ENCODE measurements at regions not wholly inside any gene's neighbourhood (a gene's known extent, or its start where the extent isn't known, plus 50 kb on each side); places are given as distances from the start of the nearest gene placed in this dataset.

DNA sequence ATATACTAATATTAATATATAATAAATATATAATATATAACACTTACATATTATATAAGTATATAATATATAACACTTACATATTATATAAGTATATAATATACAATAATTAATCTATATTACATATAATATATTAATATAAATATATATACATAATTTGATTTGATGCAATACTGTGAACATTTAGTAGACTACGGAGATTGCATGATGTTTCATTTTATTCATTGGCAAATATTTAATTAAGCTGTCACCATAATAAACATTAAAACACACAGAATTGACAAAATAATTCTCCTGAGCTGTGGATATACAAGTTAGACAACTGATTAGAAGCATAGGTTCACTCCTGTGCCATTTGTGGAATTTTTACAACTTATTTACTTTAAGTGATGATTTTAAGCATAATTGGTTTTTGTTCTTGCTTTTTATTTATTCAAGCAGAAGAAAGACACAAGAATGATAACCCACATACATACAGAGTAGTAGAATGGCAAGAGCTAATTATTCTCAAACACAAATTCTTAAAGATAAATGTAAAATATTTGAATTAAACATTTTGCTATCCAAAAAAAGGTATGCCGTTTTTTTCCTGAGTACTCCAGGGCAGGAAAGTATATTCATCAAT is 65.8 kb upstream of the TOP3B start:
- DNase-seq (ENCODE audit: low spot score), result no peak
- Histone ChIP-seq H3K9me3 (ENCODE audit: control insufficient read depth in 4 of 4, low read length in 3 of 4) (no peaks in the 10 kb centered on the region), H3K4me1 (ENCODE audit: control insufficient read depth in 4 of 4, insufficient read depth in 4 of 4, low read length in 3 of 4) (no peaks in the 10 kb centered on the region), H3K9ac (ENCODE audit: low read depth in 1 of 2, low read length in 2 of 2) (no peak overlapping the region), H3K36me3 (ENCODE audit: control insufficient read depth in 4 of 4, insufficient read depth in 3 of 4, low read depth in 1 of 4, low read length in 3 of 4) (no peaks in the 10 kb centered on the region), H3K27ac (ENCODE audit: low read depth in 1 of 2, low read length in 2 of 2) (no peak overlapping the region), H3K27me3 (ENCODE audit: control insufficient read depth in 4 of 4, insufficient read depth in 4 of 4, low read length in 3 of 4) (no peaks in the 10 kb centered on the region), H3K4me3 (ENCODE audit: low read depth in 1 of 3, low read length in 3 of 3) (no peak overlapping the region)
- TF ChIP-seq TAF1 (conservative IDR thresholded peaks at IDR 0.05), result no peak
- WGBS, result 46% methylated on average over 2 of the region's 2 CpGs

GRCh38 chr22:22047776-22048175 is 65.2 kb upstream of the TOP3B start:
- Histone ChIP-seq H3K9me3 (ENCODE audit: control insufficient read depth in 4 of 4, low read length in 3 of 4) (no peaks in the 10 kb centered on the region), H3K27me3 (ENCODE audit: control insufficient read depth in 4 of 4, insufficient read depth in 4 of 4, low read length in 3 of 4) (no peaks in the 10 kb centered on the region), H3K27ac (ENCODE audit: low read depth in 1 of 2, low read length in 2 of 2) (no peak overlapping the region), H3K4me1 (ENCODE audit: control insufficient read depth in 4 of 4, insufficient read depth in 4 of 4, low read length in 3 of 4) (no peaks in the 10 kb centered on the region), H3K9ac (ENCODE audit: low read depth in 1 of 2, low read length in 2 of 2) (no peak overlapping the region), H3K36me3 (ENCODE audit: control insufficient read depth in 4 of 4, insufficient read depth in 3 of 4, low read depth in 1 of 4, low read length in 3 of 4) (no peaks in the 10 kb centered on the region), H3K4me3 (ENCODE audit: low read depth in 1 of 3, low read length in 3 of 3) (no peak overlapping the region)
- WGBS, result 76% methylated on average over 4 of the region's 4 CpGs
- no peak for TF ChIP-seq FOXA2 (IDR thresholded peaks at IDR 0.05)
- TF ChIP-seq YY1 (IDR thresholded peaks at IDR 0.05), result no peak
- no peak for TF ChIP-seq RXRA (IDR thresholded peaks at IDR 0.05)
- TF ChIP-seq EGR1 (IDR thresholded peaks at IDR 0.05; ENCODE audit: low read depth in 2 of 2), result no peak
- no peak for DNase-seq (ENCODE audit: low spot score)

DNA sequence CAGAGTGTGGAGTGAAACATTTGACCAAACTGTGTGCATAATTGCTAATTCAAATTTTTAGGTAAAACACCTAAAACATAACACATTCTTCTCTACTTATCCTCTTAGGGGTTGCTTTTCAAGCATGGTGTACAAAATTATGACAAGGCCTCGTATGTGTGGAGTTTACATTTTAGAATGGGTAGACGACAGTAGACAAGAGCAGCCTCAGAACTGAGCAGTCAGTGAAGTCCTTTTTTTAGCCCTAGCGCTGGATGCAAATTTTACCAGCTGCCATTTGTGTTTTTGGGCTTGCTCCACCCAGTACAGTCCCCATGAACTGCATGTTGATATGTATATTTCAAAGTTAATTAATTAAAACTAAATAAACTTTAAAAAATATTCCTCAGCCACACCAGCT is 64.7 kb upstream of the TOP3B start:
- H3K27ac ChIP-seq (ENCODE audit: low read depth in 1 of 2, low read length in 2 of 2), result no peak overlapping the region
- H3K9me3 ChIP-seq (ENCODE audit: control insufficient read depth in 4 of 4, low read length in 3 of 4), result no peaks in the 10 kb centered on the region
- WGBS, result 85% methylated on average over 3 of the region's 3 CpGs
- no peak for TF ChIP-seq HNF4A (conservative IDR thresholded peaks at IDR 0.05)
- no peak for TF ChIP-seq NR2F2 (IDR thresholded peaks at IDR 0.05)
- TF ChIP-seq GABPA (IDR thresholded peaks at IDR 0.05 in 1 of 2, conservative IDR thresholded peaks at IDR 0.05 in 1 of 2), result no peak
- TF ChIP-seq, protein P1, sequence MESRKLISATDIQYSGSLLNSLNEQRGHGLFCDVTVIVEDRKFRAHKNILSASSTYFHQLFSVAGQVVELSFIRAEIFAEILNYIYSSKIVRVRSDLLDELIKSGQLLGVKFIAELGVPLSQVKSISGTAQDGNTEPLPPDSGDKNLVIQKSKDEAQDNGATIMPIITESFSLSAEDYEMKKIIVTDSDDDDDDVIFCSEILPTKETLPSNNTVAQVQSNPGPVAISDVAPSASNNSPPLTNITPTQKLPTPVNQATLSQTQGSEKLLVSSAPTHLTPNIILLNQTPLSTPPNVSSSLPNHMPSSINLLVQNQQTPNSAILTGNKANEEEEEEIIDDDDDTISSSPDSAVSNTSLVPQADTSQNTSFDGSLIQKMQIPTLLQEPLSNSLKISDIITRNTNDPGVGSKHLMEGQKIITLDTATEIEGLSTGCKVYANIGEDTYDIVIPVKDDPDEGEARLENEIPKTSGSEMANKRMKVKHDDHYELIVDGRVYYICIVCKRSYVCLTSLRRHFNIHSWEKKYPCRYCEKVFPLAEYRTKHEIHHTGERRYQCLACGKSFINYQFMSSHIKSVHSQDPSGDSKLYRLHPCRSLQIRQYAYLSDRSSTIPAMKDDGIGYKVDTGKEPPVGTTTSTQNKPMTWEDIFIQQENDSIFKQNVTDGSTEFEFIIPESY (IDR thresholded peaks at IDR 0.05), result no peak
- no peak for TF ChIP-seq FOXA2 (IDR thresholded peaks at IDR 0.05)
- no peak for TF ChIP-seq RAD21 (IDR thresholded peaks at IDR 0.05)
- no peak for TF ChIP-seq SP1 (IDR thresholded peaks at IDR 0.05)
- no peak for TF ChIP-seq REST (IDR thresholded peaks at IDR 0.05)
- no peak for TF ChIP-seq TAF1 (conservative IDR thresholded peaks at IDR 0.05)
- TF ChIP-seq, protein P2, sequence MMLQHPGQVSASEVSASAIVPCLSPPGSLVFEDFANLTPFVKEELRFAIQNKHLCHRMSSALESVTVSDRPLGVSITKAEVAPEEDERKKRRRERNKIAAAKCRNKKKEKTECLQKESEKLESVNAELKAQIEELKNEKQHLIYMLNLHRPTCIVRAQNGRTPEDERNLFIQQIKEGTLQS (IDR thresholded peaks at IDR 0.05), result no peak
- TF ChIP-seq FOXA1 (IDR thresholded peaks at IDR 0.05), result no peak
- TF ChIP-seq EGR1 (IDR thresholded peaks at IDR 0.05; ENCODE audit: low read depth in 2 of 2), result no peak
- no peak for TF ChIP-seq JUND (IDR thresholded peaks at IDR 0.05)
- TF ChIP-seq, protein P3, sequence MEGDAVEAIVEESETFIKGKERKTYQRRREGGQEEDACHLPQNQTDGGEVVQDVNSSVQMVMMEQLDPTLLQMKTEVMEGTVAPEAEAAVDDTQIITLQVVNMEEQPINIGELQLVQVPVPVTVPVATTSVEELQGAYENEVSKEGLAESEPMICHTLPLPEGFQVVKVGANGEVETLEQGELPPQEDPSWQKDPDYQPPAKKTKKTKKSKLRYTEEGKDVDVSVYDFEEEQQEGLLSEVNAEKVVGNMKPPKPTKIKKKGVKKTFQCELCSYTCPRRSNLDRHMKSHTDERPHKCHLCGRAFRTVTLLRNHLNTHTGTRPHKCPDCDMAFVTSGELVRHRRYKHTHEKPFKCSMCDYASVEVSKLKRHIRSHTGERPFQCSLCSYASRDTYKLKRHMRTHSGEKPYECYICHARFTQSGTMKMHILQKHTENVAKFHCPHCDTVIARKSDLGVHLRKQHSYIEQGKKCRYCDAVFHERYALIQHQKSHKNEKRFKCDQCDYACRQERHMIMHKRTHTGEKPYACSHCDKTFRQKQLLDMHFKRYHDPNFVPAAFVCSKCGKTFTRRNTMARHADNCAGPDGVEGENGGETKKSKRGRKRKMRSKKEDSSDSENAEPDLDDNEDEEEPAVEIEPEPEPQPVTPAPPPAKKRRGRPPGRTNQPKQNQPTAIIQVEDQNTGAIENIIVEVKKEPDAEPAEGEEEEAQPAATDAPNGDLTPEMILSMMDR (IDR thresholded peaks at IDR 0.05; ENCODE audit: low read depth, low read length, missing input control), result no peak
- TF ChIP-seq RXRA (IDR thresholded peaks at IDR 0.05), result no peak
- TF ChIP-seq, protein P4, sequence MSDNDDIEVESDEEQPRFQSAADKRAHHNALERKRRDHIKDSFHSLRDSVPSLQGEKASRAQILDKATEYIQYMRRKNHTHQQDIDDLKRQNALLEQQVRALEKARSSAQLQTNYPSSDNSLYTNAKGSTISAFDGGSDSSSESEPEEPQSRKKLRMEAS (IDR thresholded peaks at IDR 0.05), result no peak
- no peaks in the 10 kb centered on the region for H3K27me3 ChIP-seq (ENCODE audit: control insufficient read depth in 4 of 4, insufficient read depth in 4 of 4, low read length in 3 of 4)
- H3K9ac ChIP-seq (ENCODE audit: low read depth in 1 of 2, low read length in 2 of 2), result no peak overlapping the region
- no peak for DNase-seq (ENCODE audit: low spot score)
- H3K36me3 ChIP-seq (ENCODE audit: control insufficient read depth in 4 of 4, insufficient read depth in 3 of 4, low read depth in 1 of 4, low read length in 3 of 4), result no peaks in the 10 kb centered on the region
- no peaks in the 10 kb centered on the region for H3K4me1 ChIP-seq (ENCODE audit: control insufficient read depth in 4 of 4, insufficient read depth in 4 of 4, low read length in 3 of 4)
- H3K4me3 ChIP-seq (ENCODE audit: low read depth in 1 of 3, low read length in 3 of 3), result no peak overlapping the region
